ENCODE measurements at regions not wholly inside any gene's neighbourhood (a gene's known extent, or its start where the extent isn't known, plus 50 kb on each side); places are given as distances from the start of the nearest gene placed in this dataset.

DNA sequence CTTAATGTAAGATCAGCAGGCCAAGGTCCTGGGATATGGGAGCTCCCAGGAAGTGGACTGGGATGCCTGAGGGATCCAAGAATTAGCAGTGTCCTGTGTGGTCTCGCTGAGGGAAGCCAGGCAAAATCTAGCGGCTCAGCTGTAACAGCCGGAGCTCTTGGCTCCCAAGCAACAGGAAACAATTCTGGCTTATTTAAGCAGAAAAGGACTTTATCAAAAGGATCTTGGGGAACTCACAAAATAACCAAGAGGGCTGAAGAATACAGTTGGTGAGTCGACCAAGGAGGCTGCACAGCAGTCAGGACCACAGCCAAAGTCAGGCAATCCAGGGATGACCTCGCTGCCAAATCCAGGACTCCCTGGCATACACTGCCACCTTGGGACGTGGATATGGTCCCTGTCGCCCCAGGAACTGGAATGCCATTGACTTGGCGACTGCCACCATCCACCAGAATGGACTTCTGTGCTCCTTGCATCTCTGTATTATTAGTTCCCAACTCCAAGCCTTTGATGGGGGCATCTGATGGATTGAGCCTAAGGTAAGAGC is 165.3 kb upstream of the BCOR start:
- ATAC-seq (ENCODE audit: insufficient read depth, low read depth), result no peak
- H3K4me3 ChIP-seq (ENCODE audit: low read depth in 1 of 2, low read length in 2 of 2), result no peak overlapping the region
- H3K4me1 ChIP-seq (ENCODE audit: insufficient read depth, low read length), result peaks cover 18% of the 10 kb centered on the region
- no peak overlapping the region for H3K9ac ChIP-seq (ENCODE audit: low read depth, low read length)
- no peak overlapping the region for H3K4me2 ChIP-seq (ENCODE audit: insufficient read depth, low read length)
- H3K9me3 ChIP-seq (ENCODE audit: insufficient read depth, low read length, severe bottlenecking), result no peaks in the 10 kb centered on the region
- no peak for TF ChIP-seq CTCF (IDR thresholded peaks at IDR 0.05; ENCODE audit: borderline replicate concordance, extremely low read depth, low read length, poor library complexity, severe bottlenecking)
- TF ChIP-seq EZH2 (IDR thresholded peaks at IDR 0.05; ENCODE audit: borderline replicate concordance, low read depth, low read length, severe bottlenecking), result no peak
- no peak overlapping the region for H2AFZ ChIP-seq (ENCODE audit: low read depth, low read length)
- no peaks in the 10 kb centered on the region for H3K79me2 ChIP-seq (ENCODE audit: insufficient read depth, low read length)
- H4K20me1 ChIP-seq (ENCODE audit: insufficient read depth, low read length), result no peaks in the 10 kb centered on the region
- no peak for DNase-seq
- no peak overlapping the region for H3K27ac ChIP-seq (ENCODE audit: low read length)
- no peaks in the 10 kb centered on the region for H3K27me3 ChIP-seq (ENCODE audit: insufficient read depth, low read length, poor library complexity)
- H3K36me3 ChIP-seq (ENCODE audit: insufficient read depth, low read length), result no peaks in the 10 kb centered on the region

DNA sequence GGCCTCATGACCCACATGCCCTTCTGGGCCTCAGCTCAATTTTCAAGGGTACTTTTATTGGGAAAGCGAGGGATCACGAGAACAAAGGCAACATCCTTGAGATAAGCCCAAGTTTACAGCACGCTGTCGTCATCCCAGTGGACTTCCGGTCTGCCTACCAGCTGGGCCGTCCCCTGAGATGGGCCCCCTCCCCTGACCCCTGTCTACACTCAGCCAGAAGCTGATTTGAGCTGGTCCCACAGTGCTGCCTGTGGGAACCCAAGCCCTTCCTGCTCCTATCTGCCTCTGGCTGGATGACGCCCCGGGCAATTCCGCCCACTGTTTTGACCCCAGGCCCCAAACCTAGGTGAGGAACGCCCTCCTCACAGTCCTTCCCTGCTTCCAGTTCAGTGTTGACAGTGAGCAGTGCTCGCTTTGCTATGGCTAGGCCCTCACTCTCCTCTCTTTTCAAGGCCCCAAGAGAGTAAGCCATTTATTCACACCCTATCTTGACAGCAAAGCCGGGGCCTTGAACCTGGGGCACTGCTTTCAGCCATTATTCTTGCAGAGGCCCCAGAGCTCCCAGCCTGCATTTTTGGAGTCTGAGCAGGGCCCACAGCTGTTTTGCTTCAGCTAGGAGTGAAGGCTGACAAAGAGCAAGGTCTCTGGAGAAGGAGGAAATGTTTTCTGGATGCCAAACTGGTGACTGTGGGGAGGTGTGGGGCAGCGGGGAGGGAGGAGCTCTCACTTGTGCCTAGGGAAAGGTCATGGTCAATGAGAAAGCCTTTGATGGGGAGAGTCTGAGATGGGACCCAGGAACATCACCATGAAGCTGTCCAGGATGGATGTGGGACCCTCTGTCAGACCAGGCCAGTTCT is 164.6 kb upstream of the BCOR start:
- Histone ChIP-seq H3K4me2 (ENCODE audit: insufficient read depth, low read length) (no peak overlapping the region), H3K9ac (ENCODE audit: low read depth, low read length) (no peak overlapping the region), H2AFZ (ENCODE audit: low read depth, low read length) (no peak overlapping the region), H4K20me1 (ENCODE audit: insufficient read depth, low read length) (no peaks in the 10 kb centered on the region), H3K27me3 (ENCODE audit: insufficient read depth, low read length, poor library complexity) (no peaks in the 10 kb centered on the region), H3K9me3 (ENCODE audit: insufficient read depth, low read length, severe bottlenecking) (no peaks in the 10 kb centered on the region), H3K4me3 (ENCODE audit: low read depth in 1 of 2, low read length in 2 of 2) (no peak overlapping the region), H3K27ac (ENCODE audit: low read length) (no peak overlapping the region), H3K79me2 (ENCODE audit: insufficient read depth, low read length) (no peaks in the 10 kb centered on the region), H3K36me3 (ENCODE audit: insufficient read depth, low read length) (no peaks in the 10 kb centered on the region), H3K4me1 (ENCODE audit: insufficient read depth, low read length) (peaks cover 18% of the 10 kb centered on the region)
- no peak for DNase-seq
- no peak for ATAC-seq (ENCODE audit: insufficient read depth, low read depth)
- TF ChIP-seq CTCF (IDR thresholded peaks at IDR 0.05; ENCODE audit: borderline replicate concordance, extremely low read depth, low read length, poor library complexity, severe bottlenecking) (no peak), EZH2 (IDR thresholded peaks at IDR 0.05; ENCODE audit: borderline replicate concordance, low read depth, low read length, severe bottlenecking) (no peak)

DNA sequence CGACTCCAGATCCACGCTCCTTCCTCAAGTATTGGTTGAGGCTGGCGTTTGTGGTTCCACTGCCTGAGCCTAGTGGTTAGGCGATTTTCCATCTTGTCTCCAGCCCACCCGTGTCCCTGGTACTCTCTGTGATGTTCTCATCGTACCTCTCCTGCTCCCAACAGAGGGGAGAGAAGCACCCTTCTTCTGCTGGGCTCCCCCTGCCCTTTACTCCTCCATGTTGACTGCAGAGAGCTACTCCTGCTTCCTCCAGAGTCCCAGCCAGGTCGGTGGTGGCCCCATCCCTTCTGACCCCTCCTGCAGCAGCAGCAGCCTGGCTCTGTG is 164.0 kb upstream of the BCOR start:
- Histone ChIP-seq H3K4me2 (ENCODE audit: insufficient read depth, low read length) (no peak overlapping the region), H3K27ac (ENCODE audit: low read length) (no peak overlapping the region), H3K4me3 (ENCODE audit: low read depth in 1 of 2, low read length in 2 of 2) (no peak overlapping the region), H3K27me3 (ENCODE audit: insufficient read depth, low read length, poor library complexity) (no peaks in the 10 kb centered on the region), H2AFZ (ENCODE audit: low read depth, low read length) (no peak overlapping the region), H3K79me2 (ENCODE audit: insufficient read depth, low read length) (no peaks in the 10 kb centered on the region), H3K36me3 (ENCODE audit: insufficient read depth, low read length) (no peaks in the 10 kb centered on the region), H4K20me1 (ENCODE audit: insufficient read depth, low read length) (no peaks in the 10 kb centered on the region), H3K9me3 (ENCODE audit: insufficient read depth, low read length, severe bottlenecking) (no peaks in the 10 kb centered on the region), H3K9ac (ENCODE audit: low read depth, low read length) (no peak overlapping the region), H3K4me1 (ENCODE audit: insufficient read depth, low read length) (peaks cover 13% of the 10 kb centered on the region)
- TF ChIP-seq EZH2 (IDR thresholded peaks at IDR 0.05; ENCODE audit: borderline replicate concordance, low read depth, low read length, severe bottlenecking) (no peak), CTCF (IDR thresholded peaks at IDR 0.05; ENCODE audit: borderline replicate concordance, extremely low read depth, low read length, poor library complexity, severe bottlenecking) (no peak)
- DNase-seq (no peak), ATAC-seq (ENCODE audit: insufficient read depth, low read depth) (no peak)
